PC-3 (cell line): ENCODE measurements at regions not wholly inside any gene's neighbourhood (a gene's known extent, or its start where the extent isn't known, plus 50 kb on each side); places are given as distances from the start of the nearest gene placed in this dataset.
A peak's percentile ranks its signal among the peaks of the same experiment; 100 is the strongest.

Experiments
- ATAC-seq: fragments of 200-7000 bp; cut with Tn5 transposase; 2 replicates; pipeline ENCODE4 v1.9.1; 2020; ENCODE audit warnings: mild to moderate bottlenecking, moderate library complexity
- BruUV-seq: library from RNA; stranded (reverse); fragments of 400-500 nt; replicated peaks from 2 replicates; lab custom pipeline; 2021; lab: Mats Ljungman, UMichigan
- CTCF ChIA-PET: fragments of 300-600 bp; sonication (Branson Sonifier 250); formaldehyde crosslinking; loops from one replicate; lab custom pipeline; 2022; ENCODE audit warnings: antibody characterized with exemption; lab: Charles Lee
- POLR2A ChIA-PET: fragments of 300-600 bp; sonication (Branson Sonifier 250); formaldehyde crosslinking; loops from one replicate; lab custom pipeline; 2022; ENCODE audit warnings: antibody characterized with exemption; ENCODE audit not compliant: unreplicated experiment; lab: Charles Lee
- DNase-seq: peaks from one replicate; pipeline ENCODE4 v3.0.0-alpha.2; 2015
- H2AFZ ChIP-seq: fragments of 300-600 bp; sonication (generic); 2 replicates; pipeline ENCODE4 v1.6.0; 2016; ENCODE audit warnings: antibody characterized with exemption, low read length
- H3F3A ChIP-seq: fragments of 300-600 bp; sonication (generic); one replicate; pipeline ENCODE4 v1.6.0; 2017; ENCODE audit warnings: antibody characterized with exemption, low read length, control low read depth, mild to moderate bottlenecking; ENCODE audit not compliant: unreplicated experiment
- H3K27ac ChIP-seq: fragments of 300-600 bp; sonication (generic); 2 replicates; pipeline ENCODE4 v1.5.1; 2016; ENCODE audit warnings: mild to moderate bottlenecking, low read length
- H3K27me3 ChIP-seq: fragments of 300-600 bp; sonication (generic); 2 replicates; pipeline ENCODE4 v1.6.1; 2016; ENCODE audit warnings: low read length, mixed read lengths
- H3K36me3 ChIP-seq: fragments of 300-600 bp; sonication (generic); 2 replicates; pipeline ENCODE4 v1.6.1; 2016; ENCODE audit warnings: low read depth, mixed run types, low read length, mixed read lengths
- H3K4me1 ChIP-seq: fragments of 300-600 bp; sonication (generic); 2 replicates; pipeline ENCODE4 v1.5.1; 2016; ENCODE audit warnings: low read length; ENCODE audit not compliant: insufficient read depth
- H3K4me2 ChIP-seq: fragments of 300-600 bp; sonication (generic); 2 replicates; pipeline ENCODE4 v1.6.0; 2016; ENCODE audit warnings: low read length
- H3K4me3 ChIP-seq: fragments of 300-600 bp; sonication (generic); 2 replicates; pipeline ENCODE4 v1.5.1; 2016; ENCODE audit warnings: mild to moderate bottlenecking, low read length, mixed read lengths
- H3K79me2 ChIP-seq: fragments of 300-600 bp; sonication (generic); 2 replicates; pipeline ENCODE4 v1.6.1; 2017; ENCODE audit warnings: low read length, mixed read lengths
- H3K9ac ChIP-seq: fragments of 300-600 bp; sonication (generic); 2 replicates; pipeline ENCODE4 v1.6.0; 2016; ENCODE audit warnings: mild to moderate bottlenecking, low read length
- H3K9me2 ChIP-seq: fragments of 300-600 bp; sonication (generic); replicated peaks from 2 replicates; pipeline ENCODE4 v1.6.1; 2016; ENCODE audit warnings: mixed run types, low read length, mixed read lengths
- H3K9me3 ChIP-seq: fragments of 300-600 bp; sonication (generic); 2 replicates; pipeline ENCODE4 v1.6.1; 2016; ENCODE audit warnings: low read length, mixed read lengths
- H4K20me1 ChIP-seq: fragments of 300-600 bp; sonication (generic); 2 replicates; pipeline ENCODE4 v1.6.1; 2016; ENCODE audit warnings: low read length, mixed read lengths
- EZH2 ChIP-seq: fragments of 300-600 bp; sonication (generic); IDR thresholded peaks from one replicate; pipeline ENCODE4 v1.6.1; 2017; ENCODE audit warnings: antibody characterized with exemption, mild to moderate bottlenecking, low read length; ENCODE audit not compliant: unreplicated experiment
- EZH2phosphoT487 ChIP-seq: fragments of 300-600 bp; sonication (generic); IDR thresholded peaks from 2 replicates; pipeline ENCODE4 v1.6.1; 2018; ENCODE audit warnings: mild to moderate bottlenecking, antibody characterized with exemption, low read length, borderline replicate concordance
- intact Hi-C: fragments of 100-400 bp; cut with micrococcal nuclease; formaldehyde crosslinking; loops from 2 replicates; pipeline ENCODE4 v1.9.0; 2023
- TF ChIP-seq, protein P1 (sequence below): fragments of 300-600 bp; sonication (generic); conservative IDR thresholded peaks from 2 replicates; pipeline ENCODE4 v1.5.1; 2017; ENCODE audit warnings: antibody characterized with exemption, low read depth, mild to moderate bottlenecking, low read length

DNA sequence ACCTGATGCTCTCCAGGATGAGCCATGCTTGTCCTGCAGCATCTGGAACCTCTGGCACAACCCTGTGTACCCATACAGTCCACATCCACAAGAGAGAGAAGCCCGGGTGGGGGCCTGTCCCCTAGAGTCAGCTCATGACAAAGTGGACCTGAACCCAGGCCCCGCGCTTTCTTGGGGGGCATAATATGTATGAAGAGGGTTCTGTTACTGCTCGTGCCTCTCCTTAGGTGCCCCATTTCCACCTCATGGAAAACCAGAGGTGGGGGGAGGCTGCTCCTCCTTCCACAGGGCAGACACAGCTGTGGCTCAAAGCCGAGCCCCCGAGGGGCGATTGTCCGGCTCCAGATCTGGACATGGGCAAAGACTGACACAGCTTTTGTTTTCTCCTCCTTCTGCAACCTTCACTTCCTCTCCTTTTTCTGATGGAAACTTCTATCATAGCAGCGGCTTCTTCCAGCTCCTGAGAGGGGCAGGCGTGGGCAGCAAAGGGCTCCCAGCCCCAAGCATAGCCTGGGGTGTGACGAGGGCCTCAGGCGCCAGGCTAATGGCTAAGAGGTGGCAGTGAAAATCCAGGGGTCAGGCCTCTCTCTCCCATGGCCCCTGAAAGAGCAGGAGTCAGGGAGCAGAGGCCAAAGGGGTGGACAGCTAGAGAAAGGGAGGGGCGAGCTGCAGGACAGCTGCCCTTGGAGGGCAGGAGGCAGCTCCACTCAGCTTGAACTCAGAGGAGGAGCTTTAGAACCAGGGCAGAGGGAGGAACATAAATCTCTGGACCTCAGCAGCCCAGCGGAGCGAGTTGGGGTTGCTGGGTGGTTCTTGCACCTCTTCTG lies 155.5 kb downstream of the ZFP36L2 start:
- peaks cover 3% of the 10 kb centered on the region for H3F3A ChIP-seq
- H3K4me1 ChIP-seq = peaks cover 74% of the 10 kb centered on the region
- H3K9ac ChIP-seq = peak overlapping the region; percentile 23; the same call in 1 of the 2 replicates
- H4K20me1 ChIP-seq = no peaks in the 10 kb centered on the region
- intact Hi-C loops = loop anchor here (10.0 kb wide), 1 partner anchor 154 kb away; the partner anchor contains the start of gene ZFP36L2
- no peaks in the 10 kb centered on the region for H3K36me3 ChIP-seq
- no peak overlapping the region for H3K4me3 ChIP-seq
- POLR2A ChIA-PET = interaction anchor here (0.6 kb wide), 1 partner anchor 50 kb away, joined by 5 read pairs; no protein-coding TSS in a partner anchor
- no peak overlapping the region for H2AFZ ChIP-seq
- H3K27ac ChIP-seq = peak overlapping the region; percentile 98
- CTCF ChIA-PET = interaction anchor here (0.6 kb wide), 1 partner anchor 138 kb away, joined by 5 read pairs; no protein-coding TSS in a partner anchor
- ATAC-seq (no peak), DNase-seq (no peak)
- no peak overlapping the region for H3K4me2 ChIP-seq
- H3K9me2 ChIP-seq = no peaks in the 10 kb centered on the region
- TF ChIP-seq EZH2 (no peak), EZH2phosphoT487 (no peak)
- TF ChIP-seq, protein P1, sequence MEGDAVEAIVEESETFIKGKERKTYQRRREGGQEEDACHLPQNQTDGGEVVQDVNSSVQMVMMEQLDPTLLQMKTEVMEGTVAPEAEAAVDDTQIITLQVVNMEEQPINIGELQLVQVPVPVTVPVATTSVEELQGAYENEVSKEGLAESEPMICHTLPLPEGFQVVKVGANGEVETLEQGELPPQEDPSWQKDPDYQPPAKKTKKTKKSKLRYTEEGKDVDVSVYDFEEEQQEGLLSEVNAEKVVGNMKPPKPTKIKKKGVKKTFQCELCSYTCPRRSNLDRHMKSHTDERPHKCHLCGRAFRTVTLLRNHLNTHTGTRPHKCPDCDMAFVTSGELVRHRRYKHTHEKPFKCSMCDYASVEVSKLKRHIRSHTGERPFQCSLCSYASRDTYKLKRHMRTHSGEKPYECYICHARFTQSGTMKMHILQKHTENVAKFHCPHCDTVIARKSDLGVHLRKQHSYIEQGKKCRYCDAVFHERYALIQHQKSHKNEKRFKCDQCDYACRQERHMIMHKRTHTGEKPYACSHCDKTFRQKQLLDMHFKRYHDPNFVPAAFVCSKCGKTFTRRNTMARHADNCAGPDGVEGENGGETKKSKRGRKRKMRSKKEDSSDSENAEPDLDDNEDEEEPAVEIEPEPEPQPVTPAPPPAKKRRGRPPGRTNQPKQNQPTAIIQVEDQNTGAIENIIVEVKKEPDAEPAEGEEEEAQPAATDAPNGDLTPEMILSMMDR = no peak
- H3K79me2 ChIP-seq = peaks cover 6% of the 10 kb centered on the region
- BruUV-seq = no TSS peak
- H3K27me3 ChIP-seq = no peaks in the 10 kb centered on the region
- no peaks in the 10 kb centered on the region for H3K9me3 ChIP-seq

DNA sequence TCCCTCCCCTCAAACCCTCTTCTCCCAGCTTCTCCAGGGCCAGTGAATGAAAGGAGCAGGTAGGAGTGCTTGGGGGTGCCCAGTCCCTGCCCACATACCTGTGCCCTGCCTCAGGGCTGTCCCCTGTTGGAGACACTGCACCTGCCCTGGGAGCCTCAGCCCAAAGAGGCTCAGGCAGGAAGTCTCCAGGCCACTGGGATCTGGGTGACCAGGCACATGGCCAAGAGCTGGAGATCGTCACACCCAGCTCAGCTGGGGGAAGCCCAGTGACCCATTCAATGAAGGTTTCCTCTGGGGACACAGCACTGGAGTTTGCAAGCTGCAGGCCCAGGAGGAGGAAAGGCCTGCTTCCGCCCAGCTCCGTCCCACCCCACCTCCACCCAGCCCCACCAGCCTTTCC lies 156.4 kb downstream of the ZFP36L2 start:
- intact Hi-C loops = loop anchor here (10.0 kb wide), 1 partner anchor 155 kb away; the partner anchor contains the start of gene ZFP36L2
- H3K9ac ChIP-seq = no peak overlapping the region; the same call in 1 of the 2 replicates
- H3K27ac ChIP-seq = peak overlapping the region; percentile 98
- no TSS peak for BruUV-seq
- DNase-seq (peak; percentile 77), ATAC-seq (peak; percentile 45)
- no peak overlapping the region for H3K4me3 ChIP-seq
- H3K36me3 ChIP-seq = no peaks in the 10 kb centered on the region
- TF ChIP-seq EZH2 (no peak), EZH2phosphoT487 (no peak)
- TF ChIP-seq, protein P1 = no peak
- H3K27me3 ChIP-seq = no peaks in the 10 kb centered on the region
- peak overlapping the region; percentile 12; the same call in 1 of the 2 replicates for H3K4me2 ChIP-seq
- ChIA-PET POLR2A (interaction anchor here (0.6 kb wide), 1 partner anchor 51 kb away, joined by 5 read pairs; no protein-coding TSS in a partner anchor), CTCF (interaction anchor here (0.6 kb wide), 1 partner anchor 137 kb away, joined by 5 read pairs; no protein-coding TSS in a partner anchor)
- peaks cover 66% of the 10 kb centered on the region for H3K4me1 ChIP-seq
- H3F3A ChIP-seq = no peaks in the 10 kb centered on the region
- H2AFZ ChIP-seq = no peak overlapping the region
- peaks cover 6% of the 10 kb centered on the region for H3K79me2 ChIP-seq
- no peaks in the 10 kb centered on the region for H3K9me3 ChIP-seq
- H3K9me2 ChIP-seq = no peaks in the 10 kb centered on the region
- no peaks in the 10 kb centered on the region for H4K20me1 ChIP-seq
